ENCODE measurements at regions not wholly inside any gene's neighbourhood (a gene's known extent, or its start where the extent isn't known, plus 50 kb on each side); places are given as distances from the start of the nearest gene placed in this dataset.
"Not testable (repeated sequence)": the region's sequence is repeated elsewhere in the genome, so short reads cannot be mapped to it uniquely, and the experiment has no call there.

- TF ChIP-seq, protein P1, sequence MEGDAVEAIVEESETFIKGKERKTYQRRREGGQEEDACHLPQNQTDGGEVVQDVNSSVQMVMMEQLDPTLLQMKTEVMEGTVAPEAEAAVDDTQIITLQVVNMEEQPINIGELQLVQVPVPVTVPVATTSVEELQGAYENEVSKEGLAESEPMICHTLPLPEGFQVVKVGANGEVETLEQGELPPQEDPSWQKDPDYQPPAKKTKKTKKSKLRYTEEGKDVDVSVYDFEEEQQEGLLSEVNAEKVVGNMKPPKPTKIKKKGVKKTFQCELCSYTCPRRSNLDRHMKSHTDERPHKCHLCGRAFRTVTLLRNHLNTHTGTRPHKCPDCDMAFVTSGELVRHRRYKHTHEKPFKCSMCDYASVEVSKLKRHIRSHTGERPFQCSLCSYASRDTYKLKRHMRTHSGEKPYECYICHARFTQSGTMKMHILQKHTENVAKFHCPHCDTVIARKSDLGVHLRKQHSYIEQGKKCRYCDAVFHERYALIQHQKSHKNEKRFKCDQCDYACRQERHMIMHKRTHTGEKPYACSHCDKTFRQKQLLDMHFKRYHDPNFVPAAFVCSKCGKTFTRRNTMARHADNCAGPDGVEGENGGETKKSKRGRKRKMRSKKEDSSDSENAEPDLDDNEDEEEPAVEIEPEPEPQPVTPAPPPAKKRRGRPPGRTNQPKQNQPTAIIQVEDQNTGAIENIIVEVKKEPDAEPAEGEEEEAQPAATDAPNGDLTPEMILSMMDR (conservative IDR thresholded peaks at IDR 0.05), result not testable (repeated sequence)
- TF ChIP-seq ZFX (IDR thresholded peaks at IDR 0.05), result not testable (repeated sequence)
Observed at GRCh38 chr15:60181957-60182356, 177.8 kb downstream of the FOXB1 start.

Measured in C4-2B (cell line).